Fibroblast of peridontal ligament (primary cell): ENCODE measurements at regions not wholly inside any gene's neighbourhood (a gene's known extent, or its start where the extent isn't known, plus 50 kb on each side); places are given as distances from the start of the nearest gene placed in this dataset.
"Not testable (repeated sequence)": the region's sequence is repeated elsewhere in the genome, so short reads cannot be mapped to it uniquely, and the experiment has no call there.

ENCODE experiments used
- DNase-seq: peaks from one replicate; pipeline ENCODE4 v3.0.0-alpha.2; 2010; ENCODE audit errors: extremely low read depth

DNA sequence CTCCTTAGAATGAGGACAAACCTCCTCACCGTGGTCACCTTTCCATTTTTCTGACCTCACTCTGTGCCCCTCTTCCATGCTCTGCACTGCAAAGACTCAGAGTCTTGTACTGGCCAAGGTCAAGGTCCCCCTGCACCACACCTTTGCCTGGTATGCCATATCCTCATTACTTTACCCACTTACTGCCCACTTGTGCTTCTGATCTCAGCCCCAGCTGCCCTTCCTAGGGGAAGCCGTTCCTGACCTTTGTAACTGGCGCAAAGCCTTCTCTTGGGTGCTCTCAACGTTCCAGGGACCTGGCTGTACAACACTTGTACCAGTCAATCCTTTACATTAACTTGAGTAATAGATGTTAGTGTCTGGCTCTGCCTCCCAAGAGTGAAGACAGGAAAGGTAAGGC lies 256.0 kb downstream of the SV2B start:
- no peak for DNase-seq

DNA sequence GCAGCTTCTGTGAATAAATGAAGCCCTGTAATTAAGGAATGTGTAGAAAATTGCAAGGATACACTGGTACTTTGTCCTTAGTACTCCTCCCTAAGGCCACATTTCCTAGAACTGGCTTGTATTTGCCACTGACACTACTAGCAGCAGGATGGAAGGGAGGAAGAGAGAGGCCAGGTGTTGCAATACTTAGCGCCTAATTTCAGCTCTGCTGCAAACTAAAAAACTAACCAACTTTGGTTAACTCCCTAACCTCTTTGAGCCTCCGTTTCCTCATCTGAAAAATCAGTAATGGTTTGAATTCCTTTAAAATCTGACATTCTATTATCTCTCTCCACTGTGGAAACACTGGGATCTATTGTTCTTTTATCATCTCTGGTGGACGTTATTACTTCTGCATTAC lies 257.0 kb downstream of the SV2B start:
- no peak for DNase-seq

DNA sequence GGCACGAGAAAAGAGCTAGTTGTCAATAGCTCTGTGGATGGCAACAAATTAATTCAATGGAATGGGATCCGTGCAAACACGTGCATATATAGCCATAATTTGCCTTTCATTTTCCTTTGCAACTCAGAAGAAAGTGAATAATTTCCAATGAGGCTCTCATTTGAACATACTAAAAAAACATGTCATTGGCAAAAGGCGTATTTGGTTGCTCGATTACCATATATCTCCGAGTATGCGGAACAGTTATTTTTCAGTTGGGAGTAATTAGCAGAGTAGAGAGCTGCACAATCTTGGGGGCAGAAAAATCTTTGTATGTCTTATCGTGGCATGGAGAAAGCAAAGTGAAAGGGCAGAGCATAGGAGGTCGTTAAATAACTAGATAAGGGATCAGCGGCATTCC lies 257.4 kb downstream of the SV2B start:
- no peak for DNase-seq

DNA sequence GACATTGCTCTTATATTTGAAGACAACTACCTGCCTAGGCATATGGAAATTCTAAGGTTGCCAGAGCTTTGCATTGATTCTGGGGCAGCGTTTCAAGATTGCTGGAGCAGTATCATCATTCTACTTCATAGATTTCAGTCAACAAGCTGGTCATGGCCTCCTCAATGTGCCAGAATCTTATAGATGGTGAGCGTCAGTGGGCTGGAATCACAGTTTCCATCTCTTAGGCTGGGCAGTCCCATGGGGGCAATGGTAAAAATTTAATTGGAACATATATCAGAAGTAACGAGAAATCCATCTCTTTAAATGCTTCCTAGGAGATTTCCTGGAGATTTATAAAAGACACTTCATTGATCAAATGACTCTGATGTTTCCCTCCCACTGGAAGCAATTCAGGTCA lies 258.3 kb downstream of the SV2B start:
- no peak for DNase-seq

DNA sequence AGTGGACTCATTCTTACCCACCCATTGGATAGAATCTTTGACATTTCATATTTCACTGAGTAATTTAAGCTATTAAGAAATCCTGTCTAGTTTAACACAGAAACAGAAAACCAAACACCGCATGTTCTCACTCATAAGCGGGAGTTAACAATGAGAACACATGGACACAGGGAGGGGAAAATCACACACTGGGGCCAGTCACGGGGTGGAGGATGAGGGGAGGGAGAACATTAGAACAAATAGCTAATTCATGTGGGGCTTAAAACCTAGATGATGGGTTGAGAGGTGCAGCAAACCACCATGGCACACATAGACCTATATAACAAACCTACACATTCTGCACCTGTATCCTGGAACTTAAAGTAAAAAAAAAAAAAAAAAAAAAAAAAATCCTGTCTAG lies 261.6 kb downstream of the SV2B start:
- DNase-seq: not testable (repeated sequence)

DNA sequence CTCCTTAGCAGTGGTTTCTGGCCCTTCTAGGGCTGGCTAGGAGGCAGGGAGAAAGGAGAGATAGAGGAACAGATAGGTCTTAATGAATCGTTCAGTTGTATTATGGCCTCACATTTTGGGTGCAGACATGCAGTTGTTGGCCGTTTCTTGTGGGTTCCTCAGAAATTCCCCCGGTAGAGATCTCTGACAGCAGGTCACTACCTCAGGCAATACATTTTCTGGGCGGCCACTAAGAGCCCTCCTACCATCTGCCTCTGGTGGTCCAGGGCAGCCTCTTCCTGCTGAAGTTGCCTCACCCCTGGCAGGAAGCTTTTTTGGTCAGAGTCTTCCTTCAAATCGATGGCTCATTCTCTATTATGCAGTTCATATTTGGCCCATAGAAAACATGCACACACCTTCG lies 266.1 kb downstream of the SV2B start:
- DNase-seq: no peak

DNA sequence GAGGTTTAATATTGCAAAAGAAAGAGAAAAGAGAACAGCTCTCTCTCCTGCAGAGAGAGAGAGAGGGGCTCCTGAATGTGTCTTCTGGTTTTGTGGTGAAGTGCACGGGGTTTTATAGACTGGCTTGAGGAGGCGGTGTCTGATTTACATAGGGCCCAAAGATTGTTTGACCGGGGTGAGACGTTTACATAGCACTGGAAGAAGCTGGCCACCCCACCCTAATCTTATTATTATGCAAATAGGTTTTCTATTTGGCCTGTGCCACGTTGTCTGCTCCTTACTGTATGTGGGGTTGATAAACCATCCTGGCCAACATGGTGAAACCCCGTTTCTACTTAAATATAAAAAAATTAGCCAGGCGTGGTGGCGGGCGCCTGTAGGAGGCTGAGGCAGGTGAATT lies 268.6 kb downstream of the SV2B start:
- no peak for DNase-seq

DNA sequence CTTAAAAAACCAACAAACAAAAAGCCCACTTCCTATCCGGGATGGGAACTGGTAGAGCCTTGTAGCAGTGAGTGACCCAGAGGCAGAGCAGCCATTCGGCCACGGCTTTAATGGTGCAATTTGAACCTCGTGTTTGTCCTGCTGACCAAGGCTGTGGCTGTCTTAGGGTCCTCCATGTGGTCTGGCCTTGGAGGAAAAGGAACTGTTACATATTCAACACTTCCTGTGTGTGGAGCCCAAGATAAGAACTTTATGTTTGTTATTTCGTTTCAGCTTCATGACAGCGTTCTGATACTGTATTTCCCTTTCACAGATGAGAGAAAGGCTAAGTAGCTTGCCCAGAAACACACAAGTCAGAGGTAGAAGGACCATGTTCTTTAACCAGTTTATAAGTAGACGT lies 269.8 kb downstream of the SV2B start:
- DNase-seq: no peak

DNA sequence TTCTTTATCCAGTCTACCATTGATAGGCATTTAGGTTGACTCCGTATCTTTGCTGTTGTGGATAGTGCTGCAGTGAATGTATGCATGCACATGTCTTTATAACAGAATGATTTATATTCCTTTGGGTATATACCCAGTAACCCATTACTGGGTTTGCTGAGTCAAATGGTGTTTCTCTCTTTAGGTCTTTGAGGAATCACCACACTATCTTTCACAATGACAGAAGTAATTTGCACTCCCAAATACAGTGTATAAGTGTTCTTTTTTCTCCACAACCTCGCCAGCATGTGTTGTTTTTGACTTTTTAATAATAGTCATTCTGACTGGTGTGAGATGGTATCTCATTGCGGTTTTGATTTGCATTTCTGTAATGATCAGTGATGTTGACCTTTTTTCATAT lies 271.3 kb downstream of the SV2B start:
- not testable (repeated sequence) for DNase-seq

DNA sequence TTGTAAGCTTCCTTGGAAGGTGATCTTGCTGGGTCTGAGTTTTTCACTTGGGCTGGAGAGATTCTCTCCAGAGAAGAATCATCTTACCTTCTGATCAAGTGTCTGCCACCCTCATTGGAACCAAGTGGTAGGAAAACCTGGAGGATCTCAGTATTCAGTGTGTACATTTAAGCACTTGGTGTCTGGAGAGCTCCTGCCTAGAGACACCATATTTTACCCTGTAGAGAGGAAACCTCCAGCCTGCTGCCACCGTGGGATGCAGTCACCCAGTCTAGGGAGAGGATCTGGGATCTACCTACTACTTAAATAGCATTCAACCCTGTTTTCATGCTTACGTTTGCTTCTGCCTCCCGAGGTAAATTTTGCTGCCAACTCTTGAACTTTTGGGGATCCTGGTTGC lies 274.3 kb downstream of the SV2B start:
- no peak for DNase-seq

DNA sequence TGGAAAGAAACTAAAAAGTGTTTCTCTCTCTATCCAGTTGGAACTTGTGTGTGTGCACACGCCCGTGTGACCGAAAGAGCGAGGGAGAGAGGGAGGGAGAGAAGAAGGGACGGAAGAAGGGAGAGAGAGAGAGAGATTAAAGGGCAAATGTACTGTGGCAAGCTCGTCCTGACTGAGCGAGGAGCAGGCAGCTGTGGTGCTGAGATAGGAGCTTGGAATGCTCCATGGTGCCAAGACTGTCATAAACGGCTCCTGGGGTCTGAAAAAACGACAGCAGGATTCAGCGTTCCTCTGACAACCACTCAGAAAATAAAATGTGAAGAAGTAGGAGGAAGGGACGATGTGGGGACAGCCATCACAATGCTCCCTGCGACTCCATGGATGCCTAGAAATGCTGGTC lies 276.0 kb downstream of the SV2B start:
- DNase-seq: no peak

DNA sequence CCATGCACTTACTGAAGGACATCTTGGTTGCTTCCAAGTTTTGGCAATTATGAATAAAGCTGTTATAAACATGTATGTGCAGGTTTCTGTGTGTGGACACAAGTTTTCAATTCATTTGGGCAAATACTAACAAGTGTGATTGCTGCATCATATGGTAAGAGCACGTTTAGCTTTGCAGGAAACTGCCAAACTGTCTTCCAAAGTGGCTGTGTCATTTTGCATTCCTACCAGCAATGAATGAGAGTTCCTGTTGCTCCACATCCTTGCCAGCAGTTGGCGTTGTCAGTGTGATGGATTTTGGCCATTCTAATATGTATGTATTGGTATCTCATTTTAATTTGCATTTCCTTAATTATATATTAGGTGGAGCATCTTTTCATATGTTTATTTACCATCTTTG lies 280.1 kb downstream of the SV2B start:
- no peak for DNase-seq

DNA sequence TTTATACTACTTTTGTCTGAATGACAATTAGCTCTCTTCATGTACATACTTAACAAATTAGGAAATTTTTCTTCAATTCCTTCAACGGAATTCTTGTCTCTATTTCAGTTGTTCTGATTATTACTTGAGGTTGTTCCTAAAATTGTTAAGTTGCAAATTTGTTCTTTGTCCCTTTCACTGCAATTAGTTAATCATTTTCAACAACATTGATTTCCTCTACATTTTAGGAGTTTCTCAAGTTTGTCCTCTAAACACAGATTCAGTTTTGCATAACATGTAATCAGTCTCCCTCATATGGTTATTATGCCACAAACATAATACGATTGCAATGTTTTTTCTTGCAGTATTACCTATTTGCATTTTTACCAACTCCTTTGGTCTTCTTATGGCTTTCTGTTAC lies 283.5 kb downstream of the SV2B start:
- no peak for DNase-seq

DNA sequence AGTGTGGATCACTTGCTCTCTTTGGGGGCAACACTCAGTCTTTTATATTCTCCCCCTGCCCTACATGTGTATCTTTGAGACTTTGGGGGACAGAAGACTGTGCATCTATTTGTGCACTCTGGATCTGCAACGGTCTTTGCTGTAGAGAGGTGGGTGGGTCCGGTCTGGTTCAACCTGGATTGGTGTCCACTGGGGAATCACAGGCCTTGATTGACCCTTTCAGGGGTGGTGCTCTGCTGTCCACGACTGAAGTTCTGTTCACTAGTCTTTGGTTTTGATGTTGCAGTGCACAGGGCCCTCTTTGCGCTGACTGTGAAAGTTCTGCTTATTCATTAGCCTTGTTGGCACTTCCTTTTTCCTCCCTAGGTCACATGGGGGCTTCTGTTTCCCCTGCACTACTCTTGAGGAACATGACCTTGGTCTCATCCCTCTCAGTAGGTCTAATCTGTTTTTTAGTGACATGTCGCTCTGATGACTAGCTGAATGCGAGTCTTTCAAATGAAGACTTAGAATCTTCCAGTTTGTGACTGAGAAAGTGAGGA lies 284.2 kb downstream of the SV2B start:
- DNase-seq: no peak

DNA sequence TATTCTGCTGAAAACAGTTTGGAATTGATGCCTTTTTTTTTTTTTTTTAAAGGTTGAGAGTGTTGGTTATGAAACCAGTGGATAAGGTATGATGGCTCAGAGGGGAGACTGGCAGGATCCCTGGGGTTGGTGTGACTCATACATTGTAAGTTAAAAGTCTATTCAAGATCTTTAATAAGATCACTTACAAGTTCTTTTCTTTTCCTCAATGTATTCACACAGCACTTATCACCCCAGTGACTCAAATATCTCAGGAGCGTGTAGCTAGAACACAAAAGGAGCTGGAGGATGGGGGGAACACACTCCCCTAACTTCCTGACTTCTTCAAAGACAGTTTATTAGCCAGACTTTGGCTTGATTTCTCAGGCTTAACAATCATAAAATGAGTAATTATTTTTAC lies 285.3 kb downstream of the SV2B start:
- DNase-seq: no peak

DNA sequence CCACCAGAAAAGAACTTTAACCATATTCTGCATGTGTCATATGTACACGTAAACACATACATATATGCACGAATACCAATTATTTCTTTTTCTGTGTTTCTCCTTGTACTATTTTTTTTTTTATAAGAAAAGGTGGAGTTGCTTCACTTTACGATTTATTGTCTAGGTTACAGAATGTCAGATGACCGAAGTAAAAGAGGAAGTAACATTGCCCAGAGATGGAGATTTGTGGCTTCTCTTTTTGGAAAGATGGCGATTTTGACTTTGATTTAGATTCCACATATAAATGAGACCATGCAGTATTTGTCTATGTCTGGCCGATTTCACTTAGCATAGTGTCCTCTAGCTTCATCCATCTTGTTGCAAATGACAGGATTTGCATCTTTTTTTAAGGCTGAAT lies 293.1 kb downstream of the SV2B start:
- DNase-seq: no peak

DNA sequence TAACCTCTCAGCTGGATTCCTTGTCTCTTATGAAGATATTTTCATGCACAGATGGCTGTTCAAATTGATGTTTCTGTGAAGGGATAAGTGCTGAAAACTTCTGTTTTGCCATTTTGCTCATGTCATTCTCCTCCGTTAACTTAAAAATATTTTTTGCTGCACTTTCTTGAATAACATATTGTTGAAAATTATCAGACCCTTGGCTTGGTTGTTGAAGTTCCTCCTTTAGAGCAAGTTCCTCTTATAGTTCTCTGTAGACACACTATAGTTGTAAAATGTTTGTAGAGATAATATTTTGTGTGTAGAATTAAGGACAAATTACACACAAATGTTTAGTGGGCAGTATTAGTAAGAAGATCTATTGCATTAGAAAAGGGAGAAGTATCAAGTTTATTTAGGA lies 300.4 kb downstream of the SV2B start:
- no peak for DNase-seq

DNA sequence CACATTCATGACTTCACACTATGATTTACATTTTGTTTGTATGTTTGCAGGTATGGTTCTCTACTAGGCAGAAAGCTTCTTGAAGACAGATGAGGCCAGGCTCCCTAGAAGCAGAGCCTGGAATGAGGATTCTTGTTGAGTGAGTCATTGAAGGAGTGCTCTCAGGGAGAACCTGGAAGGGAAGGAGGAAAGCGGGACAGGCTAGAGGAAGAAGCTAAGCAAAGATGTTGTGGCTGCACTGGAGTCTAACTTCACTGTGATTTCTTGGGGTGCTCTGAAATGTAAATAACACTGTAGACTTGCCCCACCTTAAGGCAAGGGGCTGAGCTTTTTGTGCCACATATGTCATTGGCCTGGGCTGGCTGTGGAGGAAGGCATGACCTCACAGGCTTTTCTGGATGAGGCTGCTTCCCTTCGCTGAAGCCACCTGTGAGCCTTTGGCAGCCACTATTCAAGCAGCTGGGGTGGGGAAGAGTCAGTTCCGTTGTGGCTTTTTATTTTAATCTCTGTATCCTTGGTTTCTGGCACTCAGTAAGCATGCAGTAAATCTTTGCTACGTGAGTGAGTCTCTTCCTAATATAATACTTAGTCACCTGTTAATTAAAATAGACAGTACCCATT lies 307.3 kb downstream of the SV2B start:
- no peak for DNase-seq

DNA sequence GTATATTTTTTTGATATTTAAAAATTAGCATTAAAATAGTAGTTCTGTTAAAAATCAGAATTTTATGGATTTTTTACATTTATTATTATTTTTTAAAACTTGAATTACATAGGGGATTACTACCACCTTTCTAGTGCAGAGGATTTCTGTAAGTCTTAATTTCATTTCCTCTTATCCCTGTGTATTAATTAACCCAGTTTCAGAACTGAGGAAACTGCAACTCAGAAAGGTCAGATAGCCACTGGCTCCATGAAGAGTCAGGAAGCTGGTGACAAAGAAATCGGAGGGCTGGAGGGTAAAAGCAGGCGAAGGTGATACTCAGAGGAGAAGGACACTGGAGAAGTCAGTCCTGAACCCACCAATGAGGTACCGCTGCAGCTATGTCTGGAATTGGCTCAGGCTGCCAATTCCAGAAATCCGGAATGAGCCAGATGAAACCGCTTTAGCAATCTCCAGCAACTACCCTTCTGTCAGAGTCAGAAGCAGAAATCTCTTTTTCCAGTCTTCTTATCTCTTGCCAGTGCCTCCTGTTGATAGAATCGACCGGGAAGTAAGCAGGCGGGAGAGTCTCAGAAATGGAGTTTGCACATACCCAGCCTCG lies 308.5 kb downstream of the SV2B start:
- no peak for DNase-seq

DNA sequence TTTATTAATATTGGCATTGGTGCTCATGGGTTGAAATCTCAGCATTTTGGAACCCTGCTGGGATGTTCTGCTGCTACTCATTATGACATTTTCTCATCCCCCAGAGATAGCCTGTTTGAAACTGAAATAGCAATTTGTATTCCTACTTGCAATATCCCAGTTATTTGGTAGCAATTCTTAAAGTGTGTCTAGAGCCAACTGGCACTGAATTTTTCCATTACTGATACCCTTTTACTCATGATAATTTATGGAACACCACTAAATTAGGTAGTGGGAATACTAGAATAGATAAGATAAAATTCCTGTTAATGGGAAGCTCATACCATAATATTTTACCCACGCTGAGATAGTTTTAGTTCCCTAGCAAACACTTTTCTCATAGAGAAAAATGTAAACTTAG lies 309.3 kb downstream of the SV2B start:
- no peak for DNase-seq

DNA sequence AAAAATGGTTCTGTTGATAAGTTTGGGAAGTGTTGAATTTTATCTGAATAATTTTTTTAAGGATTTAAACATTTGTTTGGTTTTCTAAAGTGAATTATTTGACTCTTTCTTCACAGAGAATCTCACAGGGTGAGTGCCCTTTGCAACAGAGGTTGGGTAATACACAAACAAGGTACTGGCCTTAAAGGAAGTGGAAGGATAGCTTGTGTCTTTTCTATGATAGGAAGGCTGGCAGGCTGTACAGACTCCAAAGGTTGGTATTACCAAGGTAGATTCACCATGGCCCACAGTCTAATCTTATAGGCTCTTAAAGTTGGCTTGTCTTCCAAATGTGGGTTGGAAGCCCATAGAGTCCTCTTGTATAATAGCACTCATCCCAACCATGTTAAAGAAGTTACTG lies 311.5 kb downstream of the SV2B start:
- no peak for DNase-seq

DNA sequence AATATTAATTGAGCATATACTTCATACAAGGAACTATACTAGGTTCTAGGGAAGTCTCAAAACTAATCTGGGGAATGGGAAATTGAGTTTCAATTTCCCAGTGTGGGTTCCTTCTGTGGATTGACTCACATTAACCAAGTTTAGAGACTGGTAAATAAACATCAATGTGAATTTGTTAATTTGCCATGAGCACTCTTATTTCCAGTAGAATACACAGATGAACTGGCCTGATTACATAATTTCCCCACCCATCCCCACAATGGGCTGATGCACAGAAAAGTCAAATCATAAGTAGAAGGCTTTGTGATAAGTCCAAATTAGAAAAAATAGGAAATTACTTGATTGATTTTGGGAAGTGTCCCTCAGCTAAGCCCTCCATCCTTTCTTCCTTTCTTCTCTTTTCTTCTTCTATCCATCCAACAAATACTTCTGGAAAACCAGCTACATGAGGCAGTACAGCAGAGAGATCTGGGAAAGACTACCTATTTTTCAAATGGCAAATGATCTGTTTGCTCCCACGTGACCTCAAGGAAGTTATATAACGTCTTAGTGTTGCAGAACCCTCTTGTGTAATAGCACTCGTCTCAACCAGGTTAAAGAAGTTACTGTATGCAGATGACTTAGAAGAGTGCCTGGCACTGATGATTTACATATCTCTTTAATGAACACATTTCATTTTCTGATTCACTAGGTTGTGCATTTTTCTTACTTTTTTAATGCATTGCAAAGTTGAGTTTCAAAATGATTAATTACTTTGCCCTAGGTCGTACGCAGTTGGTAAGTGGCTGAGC lies 312.3 kb downstream of the SV2B start:
- DNase-seq: no peak

DNA sequence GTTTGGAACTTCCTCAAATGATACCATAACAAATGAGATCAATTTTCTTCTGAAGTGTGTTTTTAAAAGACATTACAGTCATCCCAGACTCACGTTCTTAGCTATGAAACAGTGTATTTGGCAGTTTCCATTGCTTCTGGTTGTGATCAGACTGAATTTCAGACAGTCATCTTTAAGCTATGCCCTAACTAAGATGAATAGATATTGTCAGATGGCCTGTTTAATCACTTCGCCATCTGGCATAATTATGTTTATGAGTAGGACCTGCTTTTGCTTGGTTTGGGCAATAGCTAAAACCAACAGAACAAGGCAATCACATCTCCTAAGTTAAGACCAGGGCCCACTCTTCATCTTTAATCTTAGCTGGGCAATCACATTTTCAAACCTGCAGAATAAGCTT lies 313.1 kb downstream of the SV2B start:
- peak; percentile 3 for DNase-seq
